ENCODE measurements at regions not wholly inside any gene's neighbourhood (a gene's known extent, or its start where the extent isn't known, plus 50 kb on each side); places are given as distances from the start of the nearest gene placed in this dataset.

- TF ChIP-seq CTCF (IDR thresholded peaks at IDR 0.05; ENCODE audit: low read depth, low read length): no peak
- no peak for DNase-seq (ENCODE audit: extremely low read depth, low read depth)
Measured at GRCh38 chr21:22903851-22904250, 1905.6 kb downstream of the NCAM2 start.

- no peak for TF ChIP-seq CTCF (IDR thresholded peaks at IDR 0.05; ENCODE audit: low read depth, low read length)
- no peak for DNase-seq (ENCODE audit: extremely low read depth, low read depth)
Measured at GRCh38 chr21:22904385-22904784, 1906.2 kb downstream of the NCAM2 start.

- TF ChIP-seq CTCF (IDR thresholded peaks at IDR 0.05; ENCODE audit: low read depth, low read length): no peak
- no peak for DNase-seq (ENCODE audit: extremely low read depth, low read depth)
Measured at GRCh38 chr21:22925032-22925431, 1926.8 kb downstream of the NCAM2 start.

GRCh38 chr21:22927469-22927868, 1929.3 kb downstream of the NCAM2 start:
- no peak for TF ChIP-seq CTCF (IDR thresholded peaks at IDR 0.05; ENCODE audit: low read depth, low read length)
- no peak for DNase-seq (ENCODE audit: extremely low read depth, low read depth)

- TF ChIP-seq CTCF (IDR thresholded peaks at IDR 0.05; ENCODE audit: low read depth, low read length): no peak
- DNase-seq (ENCODE audit: extremely low read depth, low read depth): no peak
Measured at GRCh38 chr21:22941779-22942490, 1943.7 kb downstream of the NCAM2 start.

- TF ChIP-seq CTCF (IDR thresholded peaks at IDR 0.05; ENCODE audit: low read depth, low read length): no peak
- DNase-seq (ENCODE audit: extremely low read depth, low read depth): no peak
Measured at GRCh38 chr21:22955559-22955958, 1957.3 kb downstream of the NCAM2 start.

GRCh38 chr21:22961258-22961657, 1963.0 kb downstream of the NCAM2 start:
- DNase-seq (ENCODE audit: extremely low read depth, low read depth): no peak
- no peak for TF ChIP-seq CTCF (IDR thresholded peaks at IDR 0.05; ENCODE audit: low read depth, low read length)
